ENCODE measurements at regions not wholly inside any gene's neighbourhood (a gene's known extent, or its start where the extent isn't known, plus 50 kb on each side); places are given as distances from the start of the nearest gene placed in this dataset.

DNA sequence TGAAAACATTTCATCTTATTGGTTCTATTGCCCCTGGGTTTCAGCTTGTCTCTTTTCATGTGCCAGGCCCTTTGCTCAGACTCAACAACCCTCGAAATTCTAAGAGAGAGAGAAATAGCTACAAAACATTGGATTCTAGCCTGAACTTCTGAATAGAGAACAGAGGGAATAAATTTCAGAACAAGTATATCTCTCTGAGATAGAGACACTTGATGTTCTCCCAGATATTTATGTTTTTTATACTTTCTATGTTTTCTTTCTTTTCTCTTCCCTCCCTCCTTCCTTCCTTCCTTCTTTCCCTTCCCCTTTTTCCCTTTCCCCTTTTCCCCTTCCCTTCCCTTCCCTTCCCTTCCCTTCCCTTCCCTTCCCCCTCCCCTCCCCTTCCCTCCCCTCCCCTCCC lies 279.5 kb upstream of the SPRED2 start:
- DNase-seq (ENCODE audit: low read depth): no peak
- TF ChIP-seq, protein P1, sequence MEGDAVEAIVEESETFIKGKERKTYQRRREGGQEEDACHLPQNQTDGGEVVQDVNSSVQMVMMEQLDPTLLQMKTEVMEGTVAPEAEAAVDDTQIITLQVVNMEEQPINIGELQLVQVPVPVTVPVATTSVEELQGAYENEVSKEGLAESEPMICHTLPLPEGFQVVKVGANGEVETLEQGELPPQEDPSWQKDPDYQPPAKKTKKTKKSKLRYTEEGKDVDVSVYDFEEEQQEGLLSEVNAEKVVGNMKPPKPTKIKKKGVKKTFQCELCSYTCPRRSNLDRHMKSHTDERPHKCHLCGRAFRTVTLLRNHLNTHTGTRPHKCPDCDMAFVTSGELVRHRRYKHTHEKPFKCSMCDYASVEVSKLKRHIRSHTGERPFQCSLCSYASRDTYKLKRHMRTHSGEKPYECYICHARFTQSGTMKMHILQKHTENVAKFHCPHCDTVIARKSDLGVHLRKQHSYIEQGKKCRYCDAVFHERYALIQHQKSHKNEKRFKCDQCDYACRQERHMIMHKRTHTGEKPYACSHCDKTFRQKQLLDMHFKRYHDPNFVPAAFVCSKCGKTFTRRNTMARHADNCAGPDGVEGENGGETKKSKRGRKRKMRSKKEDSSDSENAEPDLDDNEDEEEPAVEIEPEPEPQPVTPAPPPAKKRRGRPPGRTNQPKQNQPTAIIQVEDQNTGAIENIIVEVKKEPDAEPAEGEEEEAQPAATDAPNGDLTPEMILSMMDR (IDR thresholded peaks at IDR 0.05; ENCODE audit: low read length, missing control alignments): no peak
- H3K4me3 ChIP-seq (replicated peaks; ENCODE audit: low read depth, low read length): no peak overlapping the region

DNA sequence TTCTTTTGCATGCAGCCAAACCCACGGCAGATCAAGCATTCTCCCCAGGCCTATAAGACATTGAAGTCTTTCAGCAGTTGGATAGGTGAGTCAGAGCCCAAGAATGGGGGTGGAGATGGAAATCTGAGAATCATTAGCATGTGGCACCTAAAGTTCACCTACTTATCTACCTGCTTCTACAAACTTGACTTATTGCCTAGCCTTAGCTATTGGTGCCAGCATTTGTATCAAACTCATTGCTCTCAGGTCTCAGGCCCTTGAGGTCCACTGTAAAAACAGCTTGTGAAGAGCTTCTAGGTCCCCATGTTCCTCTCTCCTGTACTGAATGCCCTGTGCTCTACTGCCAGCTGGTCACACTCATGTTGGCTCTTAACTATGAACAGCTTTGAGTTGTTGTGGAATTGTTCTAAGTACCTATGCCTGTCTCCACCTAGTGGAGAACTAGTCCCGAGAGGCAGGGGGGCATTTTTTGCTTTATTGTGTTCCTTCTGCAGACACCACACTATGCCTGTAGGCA lies 278.4 kb upstream of the SPRED2 start:
- H3K4me3 ChIP-seq (replicated peaks; ENCODE audit: low read depth, low read length): no peak overlapping the region
- DNase-seq (ENCODE audit: low read depth): peak; percentile 8
- TF ChIP-seq, protein P1 (IDR thresholded peaks at IDR 0.05; ENCODE audit: low read length, missing control alignments): peak; percentile 27

DNA sequence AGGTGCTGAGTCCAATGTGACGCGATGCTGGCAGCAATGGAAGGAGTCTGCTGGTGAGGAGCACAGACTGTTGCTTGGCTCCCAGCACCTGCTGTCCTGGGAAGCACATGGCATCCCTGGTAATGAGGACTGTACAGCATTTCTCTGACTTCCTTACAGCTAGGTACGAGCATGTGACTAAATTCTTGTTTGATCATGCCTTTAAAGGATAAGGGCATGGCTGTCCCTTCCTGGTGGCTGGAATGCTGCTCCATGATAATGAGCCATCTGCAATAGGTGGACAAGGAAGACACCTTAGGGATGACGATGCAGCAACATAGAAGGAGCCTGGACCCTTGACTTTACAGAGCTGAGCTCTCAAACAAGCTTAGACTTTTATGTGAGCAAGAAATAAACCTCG lies 278.0 kb upstream of the SPRED2 start:
- no peak for DNase-seq (ENCODE audit: low read depth)
- no peak overlapping the region for H3K4me3 ChIP-seq (replicated peaks; ENCODE audit: low read depth, low read length)
- TF ChIP-seq, protein P1 (IDR thresholded peaks at IDR 0.05; ENCODE audit: low read length, missing control alignments): no peak

DNA sequence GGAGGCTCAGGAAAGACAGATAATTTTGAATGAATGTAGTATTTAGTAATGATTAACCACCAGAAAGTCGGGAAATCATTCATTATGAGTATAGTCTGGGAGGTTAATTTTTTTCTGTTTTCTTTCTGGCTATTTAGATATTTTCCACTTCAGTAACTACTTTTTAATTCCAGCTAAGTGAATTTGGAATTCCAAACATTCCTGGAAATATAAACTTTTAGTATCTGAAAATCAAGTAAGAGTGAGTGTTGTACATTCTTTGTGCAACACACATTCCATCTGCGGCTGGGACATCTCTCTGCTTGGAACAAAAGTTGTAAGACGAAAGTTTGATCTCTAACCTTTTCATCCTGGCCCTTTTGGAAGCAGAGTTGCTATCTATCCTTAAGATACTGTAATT lies 275.7 kb upstream of the SPRED2 start:
- TF ChIP-seq, protein P1 (IDR thresholded peaks at IDR 0.05; ENCODE audit: low read length, missing control alignments): no peak
- no peak overlapping the region for H3K4me3 ChIP-seq (replicated peaks; ENCODE audit: low read depth, low read length)
- DNase-seq (ENCODE audit: low read depth): no peak

DNA sequence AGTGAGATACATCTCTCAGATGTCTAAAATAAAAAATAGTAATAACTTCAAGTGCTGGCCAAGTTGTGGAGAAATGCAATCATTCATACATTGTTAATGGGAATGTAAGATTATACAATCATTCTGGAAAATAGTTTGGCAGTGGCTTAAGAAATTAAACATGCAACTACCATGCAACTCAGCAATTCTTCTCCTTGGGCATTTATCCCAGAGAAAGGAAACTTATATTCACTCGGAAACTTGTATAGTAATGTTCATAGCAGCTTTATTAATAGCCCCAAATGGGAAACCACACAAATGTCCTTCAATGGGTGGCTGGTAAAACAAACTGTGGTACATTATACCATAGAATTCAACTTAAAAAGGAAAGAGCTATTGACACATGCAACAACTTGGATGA lies 274.0 kb upstream of the SPRED2 start:
- H3K4me3 ChIP-seq (replicated peaks; ENCODE audit: low read depth, low read length): no peak overlapping the region
- DNase-seq (ENCODE audit: low read depth): no peak
- TF ChIP-seq, protein P1 (IDR thresholded peaks at IDR 0.05; ENCODE audit: low read length, missing control alignments): no peak

DNA sequence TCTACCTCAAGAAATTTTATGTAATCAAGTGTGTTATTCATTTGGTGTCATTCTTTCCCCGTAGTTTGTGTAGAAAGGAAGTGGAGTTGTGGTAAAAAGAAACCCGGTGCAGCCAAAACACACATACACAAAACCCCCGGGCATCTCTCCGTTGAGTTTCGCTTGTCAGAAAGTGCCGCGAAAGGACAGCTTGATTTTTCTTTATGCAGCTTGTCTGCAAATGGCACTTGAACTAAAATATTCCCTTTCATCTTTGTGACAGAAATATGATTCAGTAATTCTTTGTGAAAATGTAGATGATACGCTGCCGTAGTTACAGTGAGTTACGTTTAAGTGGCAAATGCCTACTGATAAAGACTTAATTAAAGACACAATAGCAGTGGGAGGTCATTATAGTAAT lies 268.8 kb upstream of the SPRED2 start:
- no peak overlapping the region for H3K4me3 ChIP-seq (replicated peaks; ENCODE audit: low read depth, low read length)
- TF ChIP-seq, protein P1 (IDR thresholded peaks at IDR 0.05; ENCODE audit: low read length, missing control alignments): no peak
- no peak for DNase-seq (ENCODE audit: low read depth)

DNA sequence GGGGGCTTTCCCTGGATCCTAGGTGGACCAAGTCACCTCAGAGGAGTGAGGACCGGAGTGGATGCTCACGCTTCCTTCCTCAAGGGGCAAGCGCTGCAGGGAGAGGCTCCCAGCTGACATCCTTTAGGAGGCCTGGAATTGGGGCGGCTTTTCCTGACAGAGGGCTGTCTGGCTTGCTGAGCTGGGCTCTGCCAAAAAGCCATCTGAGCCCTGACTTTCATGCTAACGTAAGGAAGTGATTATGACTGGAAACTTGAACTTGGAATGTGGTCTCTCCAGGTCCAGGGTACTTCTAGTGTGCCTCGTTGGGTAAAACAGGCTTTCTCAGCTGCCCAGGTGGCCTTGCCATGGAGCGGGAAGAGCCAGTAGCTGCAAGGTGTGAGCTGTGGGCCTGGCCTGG lies 268.3 kb upstream of the SPRED2 start:
- no peak for DNase-seq (ENCODE audit: low read depth)
- TF ChIP-seq, protein P1 (IDR thresholded peaks at IDR 0.05; ENCODE audit: low read length, missing control alignments): no peak

More for the DNA sequence above, 268.3 kb upstream of the SPRED2 start:
- no peak overlapping the region for H3K4me3 ChIP-seq (replicated peaks; ENCODE audit: low read depth, low read length)

Measured in fibroblast of pulmonary artery (primary cell).